Gastrocnemius medialis (tissue), 4 donors: ENCODE measurements at regions not wholly inside any gene's neighbourhood (a gene's known extent, or its start where the extent isn't known, plus 50 kb on each side); places are given as distances from the start of the nearest gene placed in this dataset.

Source experiments
- POLR2A ChIP-seq, 2 donors: fragments of 450-650 bp; IDR thresholded peaks; one replicate each; pipeline ENCODE4 v1.6.1; 2017; ENCODE audit warnings: antibody characterized with exemption in 2 of 2, mild to moderate bottlenecking in 2 of 2, moderate library complexity in 2 of 2
- TF ChIP-seq, protein P1 (sequence below), 5 experiments: fragments of 450-650 bp in 3 of 5; fragments of 200-600 bp in 2 of 5; sonication (generic) in 2 of 5; IDR thresholded peaks in 4 of 5; conservative IDR thresholded peaks in 1 of 5; 1 replicate in 4 of 5; 2 replicates in 1 of 5; pipeline ENCODE4 v1.5.1; 2016 to 2019; ENCODE audit warnings: antibody characterized with exemption in 5 of 5, mild to moderate bottlenecking in 3 of 5, moderate library complexity in 3 of 5

DNA sequence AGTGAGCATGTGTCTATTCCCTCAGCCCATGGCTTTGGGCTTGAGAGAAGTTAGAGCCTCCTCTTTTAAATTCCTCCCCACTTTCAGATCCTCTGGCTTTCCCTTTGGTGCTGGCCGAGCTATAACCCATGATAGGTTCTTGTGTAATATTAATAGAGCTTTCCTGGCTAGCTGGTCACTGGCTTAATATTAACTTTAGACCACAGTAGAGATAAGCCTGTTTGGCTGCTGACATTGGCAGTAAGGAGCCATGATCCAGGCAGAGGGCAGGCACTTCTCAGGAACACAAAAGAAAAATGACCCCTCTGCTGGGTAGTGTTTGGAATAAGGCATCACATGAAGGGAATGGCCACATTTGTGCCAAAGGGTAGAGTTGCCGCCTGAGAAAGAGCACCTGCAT, 65.4 kb upstream of the UMPS start:
- no peak for TF ChIP-seq POLR2A (IDR thresholded peaks at IDR 0.05)
- TF ChIP-seq, protein P1, sequence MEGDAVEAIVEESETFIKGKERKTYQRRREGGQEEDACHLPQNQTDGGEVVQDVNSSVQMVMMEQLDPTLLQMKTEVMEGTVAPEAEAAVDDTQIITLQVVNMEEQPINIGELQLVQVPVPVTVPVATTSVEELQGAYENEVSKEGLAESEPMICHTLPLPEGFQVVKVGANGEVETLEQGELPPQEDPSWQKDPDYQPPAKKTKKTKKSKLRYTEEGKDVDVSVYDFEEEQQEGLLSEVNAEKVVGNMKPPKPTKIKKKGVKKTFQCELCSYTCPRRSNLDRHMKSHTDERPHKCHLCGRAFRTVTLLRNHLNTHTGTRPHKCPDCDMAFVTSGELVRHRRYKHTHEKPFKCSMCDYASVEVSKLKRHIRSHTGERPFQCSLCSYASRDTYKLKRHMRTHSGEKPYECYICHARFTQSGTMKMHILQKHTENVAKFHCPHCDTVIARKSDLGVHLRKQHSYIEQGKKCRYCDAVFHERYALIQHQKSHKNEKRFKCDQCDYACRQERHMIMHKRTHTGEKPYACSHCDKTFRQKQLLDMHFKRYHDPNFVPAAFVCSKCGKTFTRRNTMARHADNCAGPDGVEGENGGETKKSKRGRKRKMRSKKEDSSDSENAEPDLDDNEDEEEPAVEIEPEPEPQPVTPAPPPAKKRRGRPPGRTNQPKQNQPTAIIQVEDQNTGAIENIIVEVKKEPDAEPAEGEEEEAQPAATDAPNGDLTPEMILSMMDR (IDR thresholded peaks at IDR 0.05 in 4 of 5, conservative IDR thresholded peaks at IDR 0.05 in 1 of 5) = no peak
